HepG2 (cell line): ENCODE measurements at regions not wholly inside any gene's neighbourhood (a gene's known extent, or its start where the extent isn't known, plus 50 kb on each side); places are given as distances from the start of the nearest gene placed in this dataset.

Source experiments
- NAIF1 ChIP-seq: sonication (generic); formaldehyde crosslinking; IDR thresholded peaks from 2 replicates; pipeline ENCODE4 v1.5.0; 2020; ENCODE audit warnings: mild to moderate bottlenecking, missing genetic modification reagents, borderline replicate concordance
- POLR2A ChIP-seq, 2 experiments: IDR thresholded peaks; 2 replicates each; pipeline ENCODE4 v1.6.1; 2011; ENCODE audit warnings: low read depth in 2 of 2, low read length in 2 of 2, mild to moderate bottlenecking in 1 of 2, moderate library complexity in 1 of 2; ENCODE audit not compliant: insufficient read depth in 1 of 2
- ZNF44 ChIP-seq: sonication (generic); formaldehyde crosslinking; IDR thresholded peaks from 2 replicates; pipeline ENCODE4 v1.5.1; 2020; ENCODE audit warnings: mild to moderate bottlenecking, missing genetic modification reagents
- TF ChIP-seq, protein P1 (sequence below): sonication (generic); formaldehyde crosslinking; IDR thresholded peaks from 2 replicates; pipeline ENCODE4 v1.5.0; 2020; ENCODE audit warnings: mild to moderate bottlenecking, missing genetic modification reagents, moderate library complexity
- TF ChIP-seq, protein P2 (sequence below), 2 experiments: IDR thresholded peaks; 2 replicates each; pipeline ENCODE4 v1.6.1; 2011 to 2012; ENCODE audit warnings: low read length in 2 of 2, borderline replicate concordance in 1 of 2, low read depth in 1 of 2, mild to moderate bottlenecking in 1 of 2, moderate library complexity in 1 of 2
- TF ChIP-seq, protein P3 (sequence below): sonication (generic); formaldehyde crosslinking; IDR thresholded peaks from 2 replicates; pipeline ENCODE4 v1.4.0; 2020; ENCODE audit warnings: missing genetic modification reagents

DNA sequence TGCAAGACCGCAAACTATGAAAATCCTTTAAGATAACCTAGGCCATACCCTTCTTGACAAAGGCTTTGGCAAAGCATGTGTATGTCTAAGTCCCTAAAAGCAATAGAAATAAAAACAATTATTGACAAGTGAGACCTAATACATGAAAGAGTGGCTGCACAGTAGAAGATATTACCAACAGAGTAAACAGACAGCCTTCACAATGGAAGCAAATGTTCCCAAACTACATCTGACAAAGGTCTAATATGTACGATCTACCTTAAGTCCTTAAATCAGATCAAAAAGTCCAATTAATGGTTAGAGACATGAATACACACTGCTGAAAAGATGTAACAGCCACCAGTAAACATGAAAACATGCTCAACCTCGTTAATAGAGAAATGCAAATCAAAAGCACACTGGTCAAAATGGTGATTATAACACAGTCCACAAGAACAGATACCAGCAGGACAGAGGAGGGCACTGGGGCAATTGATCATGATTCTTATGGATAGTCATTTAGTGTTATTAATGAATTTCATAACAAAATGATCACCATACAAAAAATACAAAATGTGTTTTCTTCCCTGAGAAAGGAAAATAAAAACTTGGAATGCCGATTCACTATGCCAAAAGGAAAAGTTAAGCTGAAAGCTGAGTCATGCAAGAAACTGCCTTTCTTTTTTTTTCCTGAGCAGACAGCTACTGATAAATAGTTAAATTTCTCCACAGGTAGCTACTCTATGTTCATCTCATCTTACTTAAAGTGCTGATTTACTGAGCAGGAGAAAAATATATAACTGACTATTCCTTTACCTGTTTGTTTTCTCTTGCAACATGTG, 102.6 kb upstream of the VPREB1 start:
- TF ChIP-seq NAIF1 (CRISPR knock-in tag) (no peak), ZNF44 (no peak), POLR2A (IDR thresholded peaks at IDR 0.05; ENCODE audit: insufficient read depth in 1 of 2, low read depth in 2 of 2, low read length in 2 of 2) (no peak)
- TF ChIP-seq, protein P1, sequence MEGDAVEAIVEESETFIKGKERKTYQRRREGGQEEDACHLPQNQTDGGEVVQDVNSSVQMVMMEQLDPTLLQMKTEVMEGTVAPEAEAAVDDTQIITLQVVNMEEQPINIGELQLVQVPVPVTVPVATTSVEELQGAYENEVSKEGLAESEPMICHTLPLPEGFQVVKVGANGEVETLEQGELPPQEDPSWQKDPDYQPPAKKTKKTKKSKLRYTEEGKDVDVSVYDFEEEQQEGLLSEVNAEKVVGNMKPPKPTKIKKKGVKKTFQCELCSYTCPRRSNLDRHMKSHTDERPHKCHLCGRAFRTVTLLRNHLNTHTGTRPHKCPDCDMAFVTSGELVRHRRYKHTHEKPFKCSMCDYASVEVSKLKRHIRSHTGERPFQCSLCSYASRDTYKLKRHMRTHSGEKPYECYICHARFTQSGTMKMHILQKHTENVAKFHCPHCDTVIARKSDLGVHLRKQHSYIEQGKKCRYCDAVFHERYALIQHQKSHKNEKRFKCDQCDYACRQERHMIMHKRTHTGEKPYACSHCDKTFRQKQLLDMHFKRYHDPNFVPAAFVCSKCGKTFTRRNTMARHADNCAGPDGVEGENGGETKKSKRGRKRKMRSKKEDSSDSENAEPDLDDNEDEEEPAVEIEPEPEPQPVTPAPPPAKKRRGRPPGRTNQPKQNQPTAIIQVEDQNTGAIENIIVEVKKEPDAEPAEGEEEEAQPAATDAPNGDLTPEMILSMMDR (CRISPR knock-in tag): no peak
- TF ChIP-seq, protein P2, sequence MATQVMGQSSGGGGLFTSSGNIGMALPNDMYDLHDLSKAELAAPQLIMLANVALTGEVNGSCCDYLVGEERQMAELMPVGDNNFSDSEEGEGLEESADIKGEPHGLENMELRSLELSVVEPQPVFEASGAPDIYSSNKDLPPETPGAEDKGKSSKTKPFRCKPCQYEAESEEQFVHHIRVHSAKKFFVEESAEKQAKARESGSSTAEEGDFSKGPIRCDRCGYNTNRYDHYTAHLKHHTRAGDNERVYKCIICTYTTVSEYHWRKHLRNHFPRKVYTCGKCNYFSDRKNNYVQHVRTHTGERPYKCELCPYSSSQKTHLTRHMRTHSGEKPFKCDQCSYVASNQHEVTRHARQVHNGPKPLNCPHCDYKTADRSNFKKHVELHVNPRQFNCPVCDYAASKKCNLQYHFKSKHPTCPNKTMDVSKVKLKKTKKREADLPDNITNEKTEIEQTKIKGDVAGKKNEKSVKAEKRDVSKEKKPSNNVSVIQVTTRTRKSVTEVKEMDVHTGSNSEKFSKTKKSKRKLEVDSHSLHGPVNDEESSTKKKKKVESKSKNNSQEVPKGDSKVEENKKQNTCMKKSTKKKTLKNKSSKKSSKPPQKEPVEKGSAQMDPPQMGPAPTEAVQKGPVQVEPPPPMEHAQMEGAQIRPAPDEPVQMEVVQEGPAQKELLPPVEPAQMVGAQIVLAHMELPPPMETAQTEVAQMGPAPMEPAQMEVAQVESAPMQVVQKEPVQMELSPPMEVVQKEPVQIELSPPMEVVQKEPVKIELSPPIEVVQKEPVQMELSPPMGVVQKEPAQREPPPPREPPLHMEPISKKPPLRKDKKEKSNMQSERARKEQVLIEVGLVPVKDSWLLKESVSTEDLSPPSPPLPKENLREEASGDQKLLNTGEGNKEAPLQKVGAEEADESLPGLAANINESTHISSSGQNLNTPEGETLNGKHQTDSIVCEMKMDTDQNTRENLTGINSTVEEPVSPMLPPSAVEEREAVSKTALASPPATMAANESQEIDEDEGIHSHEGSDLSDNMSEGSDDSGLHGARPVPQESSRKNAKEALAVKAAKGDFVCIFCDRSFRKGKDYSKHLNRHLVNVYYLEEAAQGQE (IDR thresholded peaks at IDR 0.05; ENCODE audit: borderline replicate concordance in 1 of 2, low read depth in 1 of 2, low read length in 2 of 2): no peak
- TF ChIP-seq, protein P3, sequence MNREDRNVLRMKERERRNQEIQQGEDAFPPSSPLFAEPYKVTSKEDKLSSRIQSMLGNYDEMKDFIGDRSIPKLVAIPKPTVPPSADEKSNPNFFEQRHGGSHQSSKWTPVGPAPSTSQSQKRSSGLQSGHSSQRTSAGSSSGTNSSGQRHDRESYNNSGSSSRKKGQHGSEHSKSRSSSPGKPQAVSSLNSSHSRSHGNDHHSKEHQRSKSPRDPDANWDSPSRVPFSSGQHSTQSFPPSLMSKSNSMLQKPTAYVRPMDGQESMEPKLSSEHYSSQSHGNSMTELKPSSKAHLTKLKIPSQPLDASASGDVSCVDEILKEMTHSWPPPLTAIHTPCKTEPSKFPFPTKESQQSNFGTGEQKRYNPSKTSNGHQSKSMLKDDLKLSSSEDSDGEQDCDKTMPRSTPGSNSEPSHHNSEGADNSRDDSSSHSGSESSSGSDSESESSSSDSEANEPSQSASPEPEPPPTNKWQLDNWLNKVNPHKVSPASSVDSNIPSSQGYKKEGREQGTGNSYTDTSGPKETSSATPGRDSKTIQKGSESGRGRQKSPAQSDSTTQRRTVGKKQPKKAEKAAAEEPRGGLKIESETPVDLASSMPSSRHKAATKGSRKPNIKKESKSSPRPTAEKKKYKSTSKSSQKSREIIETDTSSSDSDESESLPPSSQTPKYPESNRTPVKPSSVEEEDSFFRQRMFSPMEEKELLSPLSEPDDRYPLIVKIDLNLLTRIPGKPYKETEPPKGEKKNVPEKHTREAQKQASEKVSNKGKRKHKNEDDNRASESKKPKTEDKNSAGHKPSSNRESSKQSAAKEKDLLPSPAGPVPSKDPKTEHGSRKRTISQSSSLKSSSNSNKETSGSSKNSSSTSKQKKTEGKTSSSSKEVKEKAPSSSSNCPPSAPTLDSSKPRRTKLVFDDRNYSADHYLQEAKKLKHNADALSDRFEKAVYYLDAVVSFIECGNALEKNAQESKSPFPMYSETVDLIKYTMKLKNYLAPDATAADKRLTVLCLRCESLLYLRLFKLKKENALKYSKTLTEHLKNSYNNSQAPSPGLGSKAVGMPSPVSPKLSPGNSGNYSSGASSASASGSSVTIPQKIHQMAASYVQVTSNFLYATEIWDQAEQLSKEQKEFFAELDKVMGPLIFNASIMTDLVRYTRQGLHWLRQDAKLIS (CRISPR knock-in tag): no peak
